ENCODE measurements at regions not wholly inside any gene's neighbourhood (a gene's known extent, or its start where the extent isn't known, plus 50 kb on each side); places are given as distances from the start of the nearest gene placed in this dataset.

GRCh38 chr17:12528036-12528435 lies 137.7 kb upstream of the MYOCD start:
- H3K4me1 Mint-ChIP-seq, result no peaks in the 10 kb centered on the region
- H3K36me3 Mint-ChIP-seq, result no peaks in the 10 kb centered on the region
- H3K9me3 Mint-ChIP-seq, result peaks cover 5% of the 10 kb centered on the region
- CTCF ChIA-PET, result no interaction called here
- DNase-seq, result no peak
- H3K27me3 Mint-ChIP-seq, result no peaks in the 10 kb centered on the region
- no peak overlapping the region for H3K27ac Mint-ChIP-seq
- H3K4me3 Mint-ChIP-seq, result no peak overlapping the region

DNA sequence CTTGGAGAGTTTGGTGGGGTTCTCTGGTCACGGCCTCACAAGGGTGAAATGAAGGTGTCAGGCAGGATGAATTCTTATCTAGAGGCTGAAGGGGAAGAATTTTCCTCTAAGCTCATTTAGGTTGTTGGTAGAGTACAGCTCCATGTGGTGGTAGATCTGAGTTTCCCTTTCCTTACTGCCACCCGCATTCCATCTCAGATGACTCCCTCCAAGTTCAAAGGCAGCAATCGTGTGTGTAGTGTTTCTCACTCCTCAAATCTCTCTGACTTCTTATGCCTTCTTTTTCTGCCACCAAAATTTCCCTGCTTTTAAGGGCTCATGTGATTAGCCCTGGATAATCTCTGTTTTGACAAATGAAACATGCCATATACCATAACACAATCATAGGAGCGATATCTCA lies 135.5 kb upstream of the MYOCD start:
- H3K27me3 Mint-ChIP-seq, result no peaks in the 10 kb centered on the region
- H3K4me1 Mint-ChIP-seq, result no peaks in the 10 kb centered on the region
- no peak for DNase-seq
- H3K9me3 Mint-ChIP-seq, result peaks cover 5% of the 10 kb centered on the region
- H3K36me3 Mint-ChIP-seq, result no peaks in the 10 kb centered on the region
- CTCF ChIA-PET, result no interaction called here
- no peak overlapping the region for H3K27ac Mint-ChIP-seq
- H3K4me3 Mint-ChIP-seq, result no peak overlapping the region

- CTCF ChIA-PET, result no interaction called here
- H3K4me1 Mint-ChIP-seq, result no peaks in the 10 kb centered on the region
- no peak for DNase-seq
- H3K27ac Mint-ChIP-seq, result no peak overlapping the region
- H3K9me3 Mint-ChIP-seq, result peaks cover 3% of the 10 kb centered on the region
- H3K4me3 Mint-ChIP-seq, result no peak overlapping the region
- no peaks in the 10 kb centered on the region for H3K27me3 Mint-ChIP-seq
- H3K36me3 Mint-ChIP-seq, result no peaks in the 10 kb centered on the region
Measured at GRCh38 chr17:12536021-12536420, 129.7 kb upstream of the MYOCD start.

- CTCF ChIA-PET, result no interaction called here
- Mint-ChIP-seq H3K27ac (no peak overlapping the region), H3K36me3 (no peaks in the 10 kb centered on the region), H3K27me3 (no peaks in the 10 kb centered on the region), H3K4me3 (no peak overlapping the region), H3K9me3 (peaks cover 5% of the 10 kb centered on the region), H3K4me1 (no peaks in the 10 kb centered on the region)
- DNase-seq, result no peak
Measured at GRCh38 chr17:12536472-12536871, 129.2 kb upstream of the MYOCD start.

DNA sequence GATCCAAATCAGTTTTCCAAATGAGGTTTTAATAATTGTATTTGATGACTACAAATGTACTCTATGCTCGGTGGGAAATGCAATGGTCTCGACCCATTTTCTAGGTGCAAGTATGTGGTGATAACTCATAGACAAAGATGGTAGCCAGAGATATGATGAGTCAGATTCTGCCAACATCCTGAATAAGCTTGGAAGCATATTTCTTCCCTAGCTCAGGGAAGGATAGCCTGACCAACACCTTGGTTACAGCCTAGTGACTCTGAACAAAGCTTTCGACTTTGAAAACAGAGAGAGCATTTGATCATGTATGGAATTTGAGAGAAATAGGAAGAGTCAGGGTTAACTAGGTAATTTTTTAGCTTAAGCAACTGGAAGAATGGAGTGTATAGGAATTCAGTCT lies 128.3 kb upstream of the MYOCD start:
- Mint-ChIP-seq H3K36me3 (no peaks in the 10 kb centered on the region), H3K4me1 (no peaks in the 10 kb centered on the region), H3K27ac (no peak overlapping the region), H3K27me3 (no peaks in the 10 kb centered on the region), H3K9me3 (peaks cover 8% of the 10 kb centered on the region), H3K4me3 (no peak overlapping the region)
- CTCF ChIA-PET, result no interaction called here
- DNase-seq, result no peak

- CTCF ChIA-PET, result interaction anchor here (0.6 kb wide), 1 partner anchor 202 kb away, joined by 3 read pairs; no protein-coding TSS in a partner anchor
- Mint-ChIP-seq H3K4me3 (no peak overlapping the region), H3K36me3 (no peaks in the 10 kb centered on the region), H3K4me1 (no peaks in the 10 kb centered on the region), H3K9me3 (peaks cover 8% of the 10 kb centered on the region), H3K27ac (no peak overlapping the region), H3K27me3 (no peaks in the 10 kb centered on the region)
- DNase-seq, result no peak
Measured at GRCh38 chr17:12538003-12538402, 127.7 kb upstream of the MYOCD start.

- no peak for DNase-seq
- Mint-ChIP-seq H3K27me3 (no peaks in the 10 kb centered on the region), H3K9me3 (peaks cover 10% of the 10 kb centered on the region), H3K36me3 (no peaks in the 10 kb centered on the region), H3K4me3 (no peak overlapping the region), H3K4me1 (no peaks in the 10 kb centered on the region), H3K27ac (no peak overlapping the region)
- CTCF ChIA-PET, result interaction anchor here (0.9 to 1.1 kb wide), 4 partner anchors 11 to 196 kb away, joined by 3 to 5 read pairs (median 3); no protein-coding TSS in a partner anchor
Measured at GRCh38 chr17:12545877-12546513, 119.7 kb upstream of the MYOCD start.

GRCh38 chr17:12546983-12547382 lies 118.7 kb upstream of the MYOCD start:
- no peak for DNase-seq
- H3K27me3 Mint-ChIP-seq, result no peaks in the 10 kb centered on the region
- no peaks in the 10 kb centered on the region for H3K4me1 Mint-ChIP-seq
- H3K9me3 Mint-ChIP-seq, result peaks cover 10% of the 10 kb centered on the region
- no peak overlapping the region for H3K4me3 Mint-ChIP-seq
- no peaks in the 10 kb centered on the region for H3K36me3 Mint-ChIP-seq
- CTCF ChIA-PET, result no interaction called here
- H3K27ac Mint-ChIP-seq, result no peak overlapping the region

DNA sequence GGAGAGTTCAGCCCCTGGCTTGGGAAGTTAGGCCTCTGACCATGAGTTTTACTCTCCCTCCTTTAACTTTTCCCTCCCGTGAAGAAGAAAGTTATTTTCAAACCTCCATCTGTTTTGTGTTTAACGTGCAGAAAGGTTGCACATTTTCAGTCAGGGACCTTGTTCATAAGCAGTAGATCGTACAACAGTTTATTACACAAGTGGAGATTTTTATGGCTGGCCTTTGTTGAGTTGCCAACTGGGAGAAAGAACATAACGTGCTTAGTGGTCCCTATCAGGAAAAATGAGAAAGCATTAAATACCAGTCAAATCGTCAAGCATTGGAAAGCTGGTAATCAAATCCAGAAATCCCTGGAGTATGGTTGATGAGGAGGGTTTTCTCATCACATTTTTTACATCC lies 117.9 kb upstream of the MYOCD start:
- Mint-ChIP-seq H3K27ac (no peak overlapping the region), H3K4me3 (no peak overlapping the region), H3K27me3 (no peaks in the 10 kb centered on the region), H3K4me1 (no peaks in the 10 kb centered on the region), H3K9me3 (peaks cover 9% of the 10 kb centered on the region), H3K36me3 (no peaks in the 10 kb centered on the region)
- CTCF ChIA-PET, result no interaction called here
- DNase-seq, result no peak

- H3K4me1 Mint-ChIP-seq, result no peaks in the 10 kb centered on the region
- H3K27me3 Mint-ChIP-seq, result no peaks in the 10 kb centered on the region
- no peaks in the 10 kb centered on the region for H3K36me3 Mint-ChIP-seq
- H3K9me3 Mint-ChIP-seq, result peaks cover 6% of the 10 kb centered on the region
- CTCF ChIA-PET, result no interaction called here
- H3K27ac Mint-ChIP-seq, result no peak overlapping the region
- no peak overlapping the region for H3K4me3 Mint-ChIP-seq
- no peak for DNase-seq
Measured at GRCh38 chr17:12548558-12548957, 117.1 kb upstream of the MYOCD start.

DNA sequence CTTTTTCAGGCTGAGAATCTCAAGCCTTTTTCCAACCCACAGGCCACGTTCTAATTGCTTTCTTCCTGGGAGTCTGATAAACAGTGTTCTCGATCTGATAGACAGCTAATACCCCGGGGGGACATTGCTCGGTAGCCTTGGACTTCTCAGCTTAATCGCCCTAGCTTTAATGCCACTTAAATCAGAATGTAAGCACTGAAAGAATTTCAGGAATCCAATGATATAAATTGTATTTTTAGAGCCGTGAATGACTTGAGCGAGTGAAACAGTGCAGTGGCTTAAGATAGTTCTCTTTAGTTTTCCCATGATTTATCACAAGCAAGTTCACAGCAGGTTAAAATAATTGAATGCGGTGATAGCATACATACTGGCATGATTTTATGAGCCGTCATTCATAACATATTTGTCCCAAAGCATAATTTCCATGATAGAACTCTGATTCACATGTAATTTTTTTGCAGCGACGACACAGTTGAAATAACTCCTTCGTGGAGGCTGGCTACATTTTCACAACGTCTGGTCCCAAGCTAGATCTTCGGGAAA lies 116.1 kb upstream of the MYOCD start:
- DNase-seq, result no peak
- no peak overlapping the region for H3K27ac Mint-ChIP-seq
- no peaks in the 10 kb centered on the region for H3K4me1 Mint-ChIP-seq
- CTCF ChIA-PET, result no interaction called here
- H3K36me3 Mint-ChIP-seq, result no peaks in the 10 kb centered on the region
- peaks cover 3% of the 10 kb centered on the region for H3K9me3 Mint-ChIP-seq
- H3K27me3 Mint-ChIP-seq, result no peaks in the 10 kb centered on the region
- no peak overlapping the region for H3K4me3 Mint-ChIP-seq

- Mint-ChIP-seq H3K36me3 (no peaks in the 10 kb centered on the region), H3K4me3 (no peak overlapping the region), H3K4me1 (no peaks in the 10 kb centered on the region), H3K9me3 (peaks cover 3% of the 10 kb centered on the region), H3K27ac (no peak overlapping the region), H3K27me3 (no peaks in the 10 kb centered on the region)
- DNase-seq, result no peak
- CTCF ChIA-PET, result no interaction called here
Measured at GRCh38 chr17:12553625-12554024, 112.1 kb upstream of the MYOCD start.

GRCh38 chr17:12554251-12554650 lies 111.4 kb upstream of the MYOCD start:
- no peaks in the 10 kb centered on the region for H3K4me1 Mint-ChIP-seq
- no peak overlapping the region for H3K27ac Mint-ChIP-seq
- no peaks in the 10 kb centered on the region for H3K27me3 Mint-ChIP-seq
- no peaks in the 10 kb centered on the region for H3K36me3 Mint-ChIP-seq
- H3K9me3 Mint-ChIP-seq, result peaks cover 3% of the 10 kb centered on the region
- no peak for DNase-seq
- CTCF ChIA-PET, result no interaction called here
- no peak overlapping the region for H3K4me3 Mint-ChIP-seq

DNA sequence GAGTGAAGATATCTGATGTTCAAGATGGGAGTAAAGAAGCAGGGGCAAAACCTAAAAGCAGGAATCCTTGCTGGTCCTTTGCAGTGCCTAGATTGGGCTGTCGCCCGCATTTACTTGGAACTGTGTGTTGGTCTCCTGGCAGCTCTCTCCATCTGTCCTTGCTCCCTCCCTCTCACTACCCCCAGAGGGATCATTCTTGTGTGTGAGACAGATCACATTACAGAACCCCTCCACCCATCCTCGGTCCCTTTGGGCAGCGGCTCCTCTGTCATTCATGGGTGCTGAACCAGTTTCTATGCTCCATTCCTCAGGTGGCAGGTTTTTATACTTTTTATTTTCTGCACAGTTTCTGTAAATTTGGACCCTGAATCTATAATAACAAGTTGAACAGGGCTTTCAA lies 99.4 kb upstream of the MYOCD start:
- peaks cover 5% of the 10 kb centered on the region for H3K9me3 Mint-ChIP-seq
- no peak overlapping the region for H3K27ac Mint-ChIP-seq
- no peaks in the 10 kb centered on the region for H3K36me3 Mint-ChIP-seq
- DNase-seq, result no peak
- no peaks in the 10 kb centered on the region for H3K4me1 Mint-ChIP-seq
- no peak overlapping the region for H3K4me3 Mint-ChIP-seq
- no peaks in the 10 kb centered on the region for H3K27me3 Mint-ChIP-seq
- CTCF ChIA-PET, result no interaction called here

DNA sequence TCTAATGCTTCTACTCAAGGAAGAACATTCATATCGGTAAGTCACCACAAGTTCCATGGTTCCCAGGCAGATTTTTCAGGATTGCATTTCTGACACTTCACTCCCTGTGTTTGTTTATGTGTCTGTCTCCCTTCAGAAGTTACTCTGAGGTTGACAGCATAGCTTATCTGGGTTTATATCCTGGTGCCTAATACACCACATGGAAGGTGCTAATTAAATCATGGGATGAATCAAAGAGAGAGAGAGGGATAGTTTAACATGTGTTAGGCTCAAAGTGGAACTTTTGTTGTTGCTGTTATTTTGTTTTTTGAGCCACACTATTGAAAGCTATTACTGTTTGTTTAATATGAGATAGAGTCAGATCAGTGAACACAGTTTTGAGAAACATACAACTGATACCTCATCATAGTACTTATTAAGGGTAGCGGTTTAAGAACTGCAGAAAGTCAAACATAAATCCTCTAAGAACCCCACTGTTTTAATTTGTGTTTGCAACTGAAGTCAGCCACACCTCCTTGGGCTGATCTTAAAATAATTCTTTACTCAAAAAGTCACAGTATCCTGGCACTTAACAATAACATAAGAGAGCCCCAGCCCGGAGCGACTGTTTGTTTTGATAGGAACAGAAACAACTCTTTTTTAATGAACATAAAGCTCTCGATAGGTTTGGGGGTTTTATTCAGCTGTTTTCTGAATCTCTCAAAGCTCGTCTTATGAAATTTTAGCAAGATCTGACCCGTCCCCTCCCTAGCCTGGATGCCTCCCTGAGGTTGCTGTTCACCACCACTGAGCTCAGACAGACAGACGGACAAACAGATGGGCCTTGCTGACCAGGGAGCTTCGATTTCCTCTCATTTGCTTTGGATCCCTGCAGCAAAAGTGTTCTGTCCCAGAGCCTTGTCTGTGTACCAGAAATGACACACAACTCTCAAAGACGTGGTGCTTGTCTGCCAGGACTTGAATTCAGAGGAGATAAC lies 98.3 kb upstream of the MYOCD start:
- CTCF ChIA-PET, result no interaction called here
- DNase-seq, result no peak
- Mint-ChIP-seq H3K4me3 (no peak overlapping the region), H3K4me1 (no peaks in the 10 kb centered on the region), H3K36me3 (no peaks in the 10 kb centered on the region), H3K27me3 (no peaks in the 10 kb centered on the region), H3K9me3 (peaks cover 9% of the 10 kb centered on the region), H3K27ac (no peak overlapping the region)

All from activated naive CD4-positive, alpha-beta T cell treated with anti-CD3 and anti-CD28 coated beads, Interleukin-2, amount 10 ng/mL, durations not matched to agents 7 days and 5 days (primary cell).